H1 (cell line): ENCODE measurements at regions not wholly inside any gene's neighbourhood (a gene's known extent, or its start where the extent isn't known, plus 50 kb on each side); places are given as distances from the start of the nearest gene placed in this dataset.

ENCODE experiments used
- CTCF ChIA-PET: fragments of 300-600 bp; sonication (Branson Sonifier 250); formaldehyde crosslinking; loops from one replicate; lab custom pipeline; 2021; ENCODE audit not compliant: partially characterized antibody; lab: Charles Lee
- POLR2A ChIA-PET: fragments of 300-600 bp; sonication (Branson Sonifier 250); formaldehyde crosslinking; loops from one replicate; lab custom pipeline; 2021; ENCODE audit warnings: inconsistent platforms; ENCODE audit not compliant: partially characterized antibody; lab: Charles Lee
- DNase-seq, 2 experiments: peaks; one replicate each; pipeline versions ENCODE4 v3.0.0 to v3.0.0-alpha.2; 2010 to 2022; ENCODE audit warnings: low spot score in 2 of 2, low read depth in 1 of 2, mixed read lengths in 1 of 2
- FAIRE-seq: peaks from 2 replicates; lab custom pipeline; 2011; peaks lifted over from hg19 to GRCh38; lab: Jason Lieb, UNC
- H2AFZ ChIP-seq: 2 replicates; pipeline ENCODE4 v1.8.1; 2012; ENCODE audit warnings: low read length, inconsistent platforms
- H2AK5ac ChIP-seq: 2 replicates; pipeline ENCODE4 v1.6.1; 2013; ENCODE audit warnings: low read depth, low read length
- H2BK120ac ChIP-seq: replicated peaks from 2 replicates; pipeline ENCODE3; 2013; ENCODE audit warnings: low read depth, low read length, inconsistent platforms
- H2BK12ac ChIP-seq: 2 replicates; pipeline ENCODE4 v1.6.1; 2013; ENCODE audit warnings: low read depth, low read length
- H2BK15ac ChIP-seq: 2 replicates; pipeline ENCODE4 v1.6.1; 2013; ENCODE audit warnings: low read length
- H2BK20ac ChIP-seq: 2 replicates; pipeline ENCODE4 v1.6.1; 2013; ENCODE audit warnings: low read length
- H2BK5ac ChIP-seq: 2 replicates; pipeline ENCODE4 v1.6.1; 2013; ENCODE audit warnings: low read depth, low read length
- H3K14ac ChIP-seq: 2 replicates; pipeline ENCODE4 v1.6.1; 2013; ENCODE audit warnings: inconsistent platforms; ENCODE audit not compliant: insufficient read length
- H3K18ac ChIP-seq: 2 replicates; pipeline ENCODE4 v1.6.1; 2013; ENCODE audit warnings: low read length; ENCODE audit errors: extremely low read depth
- H3K23ac ChIP-seq: 2 replicates; pipeline ENCODE4 v1.6.1; 2013; ENCODE audit warnings: inconsistent platforms; ENCODE audit not compliant: insufficient read length
- H3K23me2 ChIP-seq: 2 replicates; pipeline ENCODE4 v1.6.1; 2013; ENCODE audit warnings: low read depth, low read length
- H3K27ac ChIP-seq: 2 replicates; pipeline ENCODE4 v1.6.1; 2011; ENCODE audit warnings: low read depth, low read length, inconsistent platforms
- H3K27me3 ChIP-seq, 4 experiments: replicated peaks in 1 of 4; 1 replicate in 1 of 4; 2 replicates in 3 of 4; pipeline versions ENCODE4 v1.6.1 to v1.8.1; 2011 to 2013; ENCODE audit warnings: low read length in 3 of 4, mild to moderate bottlenecking in 3 of 4, inconsistent platforms in 2 of 4, mixed read lengths in 2 of 4, moderate library complexity in 1 of 4; ENCODE audit not compliant: control insufficient read depth in 3 of 4, insufficient read depth in 3 of 4; ENCODE audit errors: extremely low read depth in 1 of 4
- H3K36me3 ChIP-seq, 4 experiments: 2 replicates each; pipeline versions ENCODE4 v1.6.1 to v1.8.1; 2011 to 2013; ENCODE audit warnings: mild to moderate bottlenecking in 4 of 4, low read length in 3 of 4, moderate library complexity in 2 of 4, control low read depth in 1 of 4, inconsistent platforms in 1 of 4; ENCODE audit not compliant: insufficient read depth in 4 of 4, control insufficient read depth in 2 of 4
- H3K4ac ChIP-seq: replicated peaks from 2 replicates; pipeline ENCODE3; 2013; ENCODE audit warnings: low read length, low read depth, mixed read lengths, inconsistent platforms; ENCODE audit not compliant: insufficient read length
- H3K4me1 ChIP-seq, 4 experiments: replicated peaks in 1 of 4; 1 replicate in 1 of 4; 2 replicates in 3 of 4; pipeline versions ENCODE4 v1.6.1 to v1.8.1; 2011 to 2013; ENCODE audit warnings: low read length in 3 of 4, inconsistent platforms in 2 of 4, mixed read lengths in 1 of 4; ENCODE audit not compliant: insufficient read depth in 4 of 4, control insufficient read depth in 3 of 4
- H3K4me2 ChIP-seq, 2 experiments: 2 replicates each; pipeline versions ENCODE4 v1.6.1 to v1.8.1; 2011 to 2013; ENCODE audit warnings: low read depth in 2 of 2, low read length in 2 of 2, control low read depth in 1 of 2, inconsistent platforms in 1 of 2, mild to moderate bottlenecking in 1 of 2; ENCODE audit not compliant: insufficient read depth in 1 of 2
- H3K4me3 ChIP-seq, 4 experiments: fragments of 200-600, 300-600 bp in 1 of 4; sonication (generic), shearing (Covaris generic), sonication (Bioruptor Twin) in 1 of 4; 2 replicates each; pipeline versions ENCODE4 v1.5.1 to v1.8.1; 2011 to 2016; ENCODE audit warnings: low read length in 4 of 4, low read depth in 3 of 4, control low read depth in 2 of 4, inconsistent platforms in 2 of 4, mild to moderate bottlenecking in 2 of 4, mixed read lengths in 1 of 4, moderate library complexity in 1 of 4; ENCODE audit not compliant: insufficient read depth in 2 of 4; ENCODE audit errors: extremely low read depth in 1 of 4
- H3K56ac ChIP-seq: replicated peaks from 2 replicates; pipeline ENCODE3; 2013; ENCODE audit warnings: low read depth, mild to moderate bottlenecking, mixed read lengths, low read length, inconsistent platforms; ENCODE audit not compliant: insufficient read length
- H3K79me1 ChIP-seq: 2 replicates; pipeline ENCODE4 v1.6.1; 2013; ENCODE audit warnings: low read depth, low read length, control low read depth
- H3K79me2 ChIP-seq, 2 experiments: 2 replicates each; pipeline versions ENCODE4 v1.6.1 to v1.8.1; 2012 to 2013; ENCODE audit warnings: low read length in 2 of 2, mild to moderate bottlenecking in 2 of 2, inconsistent platforms in 1 of 2; ENCODE audit not compliant: insufficient read depth in 2 of 2, control insufficient read depth in 1 of 2
- H3K9ac ChIP-seq, 4 experiments: replicated peaks in 1 of 4; 1 replicate in 1 of 4; 2 replicates in 3 of 4; pipeline versions ENCODE4 v1.6.1 to v1.8.1; 2011 to 2013; ENCODE audit warnings: low read depth in 3 of 4, low read length in 3 of 4, control low read depth in 2 of 4, mild to moderate bottlenecking in 2 of 4, moderate library complexity in 2 of 4, inconsistent platforms in 1 of 4; ENCODE audit errors: extremely low read depth in 1 of 4
- H3K9me3 ChIP-seq, 2 experiments: 2 replicates each; pipeline versions ENCODE4 v1.6.1 to v1.8.1; 2012 to 2013; ENCODE audit warnings: mild to moderate bottlenecking in 2 of 2, moderate library complexity in 2 of 2, control low read depth in 1 of 2, inconsistent platforms in 1 of 2, low read depth in 1 of 2, low read length in 1 of 2, mixed read lengths in 1 of 2; ENCODE audit not compliant: insufficient read depth in 2 of 2
- H4K20me1 ChIP-seq, 2 experiments: replicated peaks in 1 of 2; 2 replicates each; pipeline versions ENCODE3 to v1.8.1; 2011 to 2013; ENCODE audit warnings: inconsistent platforms in 2 of 2, low read length in 2 of 2, mild to moderate bottlenecking in 1 of 2; ENCODE audit not compliant: insufficient read depth in 2 of 2, control insufficient read depth in 1 of 2
- H4K5ac ChIP-seq: 2 replicates; pipeline ENCODE4 v1.6.1; 2013; ENCODE audit warnings: low read length, low read depth, mixed read lengths, inconsistent platforms; ENCODE audit not compliant: insufficient read length
- H4K8ac ChIP-seq: 2 replicates; pipeline ENCODE4 v1.8.0; 2013; ENCODE audit warnings: mild to moderate bottlenecking, moderate library complexity, low read length, inconsistent platforms; ENCODE audit not compliant: insufficient read depth; ENCODE audit errors: extremely low read depth
- H4K91ac ChIP-seq: replicated peaks from 2 replicates; pipeline ENCODE3; 2013; ENCODE audit warnings: low read length, mixed read lengths, inconsistent platforms; ENCODE audit not compliant: insufficient read length
- KDM4A ChIP-seq: IDR thresholded peaks from one replicate; pipeline ENCODE4 v1.7.1; 2012; ENCODE audit warnings: low read depth, mild to moderate bottlenecking, moderate library complexity, low read length, inconsistent platforms; ENCODE audit not compliant: severe bottlenecking
- MAFK ChIP-seq: IDR thresholded peaks from 2 replicates; pipeline ENCODE4 v1.6.1; 2012; ENCODE audit warnings: low read depth, mild to moderate bottlenecking, improper control_type of control experiment, low read length
- POLR2AphosphoS5 ChIP-seq: IDR thresholded peaks from 2 replicates; pipeline ENCODE4 v1.6.1; 2011; ENCODE audit warnings: low read depth, low read length
- RAD21 ChIP-seq, 2 experiments: IDR thresholded peaks in 1 of 2; conservative IDR thresholded peaks in 1 of 2; 2 replicates each; pipeline ENCODE4 v1.6.1; 2011; ENCODE audit warnings: low read depth in 2 of 2, low read length in 2 of 2, improper control_type of control experiment in 1 of 2, inconsistent platforms in 1 of 2, mild to moderate bottlenecking in 1 of 2, moderate library complexity in 1 of 2
- RFX5 ChIP-seq: IDR thresholded peaks from 2 replicates; pipeline ENCODE4 v1.6.1; 2011; ENCODE audit warnings: low read depth, low read length, improper control_type of control experiment, borderline replicate concordance
- SIN3A ChIP-seq, 2 experiments: IDR thresholded peaks in 1 of 2; conservative IDR thresholded peaks in 1 of 2; 2 replicates each; pipeline ENCODE4 v1.6.1; 2011 to 2012; ENCODE audit warnings: low read length in 2 of 2, improper control_type of control experiment in 1 of 2, low read depth in 1 of 2, mild to moderate bottlenecking in 1 of 2
- SIX5 ChIP-seq: IDR thresholded peaks from 2 replicates; pipeline ENCODE4 v1.6.1; 2011; ENCODE audit warnings: mild to moderate bottlenecking, low read depth, low read length
- SRF ChIP-seq: IDR thresholded peaks from 2 replicates; pipeline ENCODE4 v1.6.1; 2011; ENCODE audit warnings: mild to moderate bottlenecking, low read depth, low read length, moderate library complexity
- WGBS, 2 experiments: shearing (Covaris generic) in 1 of 2; methylation state at CpG; one replicate each; pipeline versions ENCODE4 v1.1.6 to v1.1.7; 2013 to 2015; ENCODE audit warnings: low lambda C conversion rate in 2 of 2, mixed read lengths in 2 of 2, inconsistent platforms in 1 of 2, low coverage in 1 of 2, missing lambda C conversion rate in 1 of 2; ENCODE audit not compliant: insufficient replicate concordance in 2 of 2, insufficient coverage in 1 of 2, insufficient read length in 1 of 2; ENCODE audit errors: extremely low coverage in 1 of 2, missing lambda C conversion rate in 1 of 2; 5-methylcytosine and 5-hydroxymethylcytosine counted together
- TF ChIP-seq, protein P1 (sequence below): IDR thresholded peaks from 2 replicates; pipeline ENCODE4 v1.6.1; 2012; ENCODE audit warnings: inconsistent platforms
- TF ChIP-seq, protein P2 (sequence below): IDR thresholded peaks from 2 replicates; pipeline ENCODE4 v1.6.1; 2011; ENCODE audit warnings: low read depth, mild to moderate bottlenecking, low read length; ENCODE audit not compliant: insufficient read depth
- TF ChIP-seq, protein P3 (sequence below): IDR thresholded peaks from 2 replicates; pipeline ENCODE4 v1.6.1; 2012; ENCODE audit warnings: low read length, inconsistent platforms

- Histone ChIP-seq H3K4me3 (no peak overlapping the region), H3K9ac (no peak overlapping the region), H2BK15ac (no peak overlapping the region), H4K91ac (no peak overlapping the region), H3K23me2 (no peaks in the 10 kb centered on the region), H3K23ac (no peak overlapping the region), H3K56ac (no peak overlapping the region), H3K4me1 (no peaks in the 10 kb centered on the region), H3K14ac (no peak overlapping the region), H2BK20ac (no peak overlapping the region), H3K27ac (no peak overlapping the region), H2BK120ac (no peak overlapping the region), H4K20me1 (no peaks in the 10 kb centered on the region), H3K4me2 (no peak overlapping the region), H4K5ac (no peak overlapping the region), H3K27me3 (no peaks in the 10 kb centered on the region), H3K9me3 (no peaks in the 10 kb centered on the region; a peak in 1 of 4 replicates), H2BK5ac (no peak overlapping the region), H4K8ac (no peak overlapping the region), H3K79me1 (no peaks in the 10 kb centered on the region), H3K79me2 (no peaks in the 10 kb centered on the region), H3K36me3 (no peaks in the 10 kb centered on the region), H3K18ac (no peak overlapping the region), H2BK12ac (no peak overlapping the region), H2AFZ (peak overlapping the region; percentile 19; the same call in 1 of the 2 replicates), H2AK5ac (no peak overlapping the region), H3K4ac (no peak overlapping the region)
- CTCF ChIA-PET, result no interaction called here
- POLR2A ChIA-PET, result no interaction called here
- DNase-seq, result no peak
- WGBS, 2 experiments, result 85% methylated on average over 1 of the region's 1 CpG; no CpG with 5 or more reads in 1 of the 2 experiments
- FAIRE-seq, result no peak
- TF ChIP-seq RFX5 (no peak), RAD21 (IDR thresholded peaks at IDR 0.05 in 1 of 2, conservative IDR thresholded peaks at IDR 0.05 in 1 of 2; ENCODE audit: low read depth in 2 of 2, low read length in 2 of 2) (no peak), KDM4A (no peak), SIN3A (conservative IDR thresholded peaks at IDR 0.05 in 1 of 2, IDR thresholded peaks at IDR 0.05 in 1 of 2; ENCODE audit: low read depth in 1 of 2, low read length in 2 of 2) (no peak), SRF (no peak), POLR2AphosphoS5 (no peak), MAFK (no peak), SIX5 (no peak)
- TF ChIP-seq, protein P1, sequence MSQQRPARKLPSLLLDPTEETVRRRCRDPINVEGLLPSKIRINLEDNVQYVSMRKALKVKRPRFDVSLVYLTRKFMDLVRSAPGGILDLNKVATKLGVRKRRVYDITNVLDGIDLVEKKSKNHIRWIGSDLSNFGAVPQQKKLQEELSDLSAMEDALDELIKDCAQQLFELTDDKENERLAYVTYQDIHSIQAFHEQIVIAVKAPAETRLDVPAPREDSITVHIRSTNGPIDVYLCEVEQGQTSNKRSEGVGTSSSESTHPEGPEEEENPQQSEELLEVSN, result no peak
- TF ChIP-seq, protein P2, sequence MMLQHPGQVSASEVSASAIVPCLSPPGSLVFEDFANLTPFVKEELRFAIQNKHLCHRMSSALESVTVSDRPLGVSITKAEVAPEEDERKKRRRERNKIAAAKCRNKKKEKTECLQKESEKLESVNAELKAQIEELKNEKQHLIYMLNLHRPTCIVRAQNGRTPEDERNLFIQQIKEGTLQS, result no peak
- TF ChIP-seq, protein P3, sequence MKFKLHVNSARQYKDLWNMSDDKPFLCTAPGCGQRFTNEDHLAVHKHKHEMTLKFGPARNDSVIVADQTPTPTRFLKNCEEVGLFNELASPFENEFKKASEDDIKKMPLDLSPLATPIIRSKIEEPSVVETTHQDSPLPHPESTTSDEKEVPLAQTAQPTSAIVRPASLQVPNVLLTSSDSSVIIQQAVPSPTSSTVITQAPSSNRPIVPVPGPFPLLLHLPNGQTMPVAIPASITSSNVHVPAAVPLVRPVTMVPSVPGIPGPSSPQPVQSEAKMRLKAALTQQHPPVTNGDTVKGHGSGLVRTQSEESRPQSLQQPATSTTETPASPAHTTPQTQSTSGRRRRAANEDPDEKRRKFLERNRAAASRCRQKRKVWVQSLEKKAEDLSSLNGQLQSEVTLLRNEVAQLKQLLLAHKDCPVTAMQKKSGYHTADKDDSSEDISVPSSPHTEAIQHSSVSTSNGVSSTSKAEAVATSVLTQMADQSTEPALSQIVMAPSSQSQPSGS, result no peak
These were observed 713.4 kb downstream of the PCDH18 start for GRCh38 chr4:136818811-136819330.
